HL-60 (cell line): ENCODE measurements at regions not wholly inside any gene's neighbourhood (a gene's known extent, or its start where the extent isn't known, plus 50 kb on each side); places are given as distances from the start of the nearest gene placed in this dataset.

Experiments used
- POLR2AphosphoS5 ChIP-seq: IDR thresholded peaks from 2 replicates; pipeline ENCODE4 v1.6.1; 2012; ENCODE audit warnings: low read depth
- TF ChIP-seq, protein P1 (sequence below): IDR thresholded peaks from one replicate; pipeline ENCODE4 v1.5.1; 2011; ENCODE audit warnings: low read length, control low read depth, inconsistent platforms; ENCODE audit not compliant: insufficient read depth

DNA sequence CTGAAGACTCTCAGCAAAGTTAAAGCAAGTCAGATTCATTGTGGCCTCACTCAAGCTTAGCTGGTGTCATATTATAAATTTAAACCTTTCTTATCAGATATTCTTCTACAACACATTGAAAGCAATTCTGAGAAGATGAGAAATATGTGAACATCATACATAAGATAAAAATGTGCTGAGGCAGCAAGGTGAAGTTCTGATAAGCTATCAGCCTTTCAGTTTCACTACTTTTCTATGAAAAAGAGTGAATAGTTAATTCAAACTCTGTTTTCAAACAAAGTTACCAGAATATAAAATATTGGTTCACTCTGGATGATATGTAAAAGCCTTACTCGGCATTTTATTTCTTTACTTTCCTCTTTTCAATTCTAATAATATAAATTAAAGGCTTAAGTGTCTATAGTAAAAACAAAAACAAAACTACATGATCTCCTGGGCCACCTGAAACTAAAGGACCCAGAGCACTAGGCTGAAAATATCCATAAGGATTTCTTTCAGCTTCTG, 824.4 kb downstream of the MTRR start:
- no peak for TF ChIP-seq POLR2AphosphoS5
- TF ChIP-seq, protein P1, sequence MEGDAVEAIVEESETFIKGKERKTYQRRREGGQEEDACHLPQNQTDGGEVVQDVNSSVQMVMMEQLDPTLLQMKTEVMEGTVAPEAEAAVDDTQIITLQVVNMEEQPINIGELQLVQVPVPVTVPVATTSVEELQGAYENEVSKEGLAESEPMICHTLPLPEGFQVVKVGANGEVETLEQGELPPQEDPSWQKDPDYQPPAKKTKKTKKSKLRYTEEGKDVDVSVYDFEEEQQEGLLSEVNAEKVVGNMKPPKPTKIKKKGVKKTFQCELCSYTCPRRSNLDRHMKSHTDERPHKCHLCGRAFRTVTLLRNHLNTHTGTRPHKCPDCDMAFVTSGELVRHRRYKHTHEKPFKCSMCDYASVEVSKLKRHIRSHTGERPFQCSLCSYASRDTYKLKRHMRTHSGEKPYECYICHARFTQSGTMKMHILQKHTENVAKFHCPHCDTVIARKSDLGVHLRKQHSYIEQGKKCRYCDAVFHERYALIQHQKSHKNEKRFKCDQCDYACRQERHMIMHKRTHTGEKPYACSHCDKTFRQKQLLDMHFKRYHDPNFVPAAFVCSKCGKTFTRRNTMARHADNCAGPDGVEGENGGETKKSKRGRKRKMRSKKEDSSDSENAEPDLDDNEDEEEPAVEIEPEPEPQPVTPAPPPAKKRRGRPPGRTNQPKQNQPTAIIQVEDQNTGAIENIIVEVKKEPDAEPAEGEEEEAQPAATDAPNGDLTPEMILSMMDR = no peak
